Memory B cell (primary cell): ENCODE measurements at regions not wholly inside any gene's neighbourhood (a gene's known extent, or its start where the extent isn't known, plus 50 kb on each side); places are given as distances from the start of the nearest gene placed in this dataset.

Experiments used
- ATAC-seq: fragments of 150-1000 bp; cut with Tn5 transposase; 2 replicates; pipeline ENCODE4 v1.10.0; 2021; ENCODE audit warnings: low read depth, mild to moderate bottlenecking, moderate library complexity
- DNase-seq, 2 donors: peaks; one replicate each; pipeline ENCODE4 v3.0.0; 2022; ENCODE audit warnings: low spot score in 2 of 2
- H3K27ac Mint-ChIP-seq: one replicate; pipeline ENCODE4 v1.8.0; 2022; ENCODE audit warnings: mild to moderate bottlenecking, moderate library complexity, mixed read lengths
- H3K27me3 Mint-ChIP-seq: one replicate; pipeline ENCODE4 v1.8.0; 2022; ENCODE audit warnings: mixed read lengths
- H3K36me3 Mint-ChIP-seq: one replicate; pipeline ENCODE4 v1.8.0; 2022; ENCODE audit warnings: mild to moderate bottlenecking, mixed read lengths
- H3K4me1 Mint-ChIP-seq: one replicate; pipeline ENCODE4 v1.8.0; 2022; ENCODE audit warnings: mixed read lengths
- H3K4me3 Mint-ChIP-seq: one replicate; pipeline ENCODE4 v1.8.0; 2022; ENCODE audit warnings: mild to moderate bottlenecking, moderate library complexity, mixed read lengths
- H3K9me3 Mint-ChIP-seq: one replicate; pipeline ENCODE4 v1.8.0; 2022; ENCODE audit warnings: mixed read lengths

GRCh38 chr6:40893021-40893420 is 146.0 kb downstream of the UNC5CL start:
- no peaks in the 10 kb centered on the region for H3K9me3 Mint-ChIP-seq
- H3K36me3 Mint-ChIP-seq, result no peaks in the 10 kb centered on the region
- no peaks in the 10 kb centered on the region for H3K4me1 Mint-ChIP-seq
- ATAC-seq, result no peak
- H3K27ac Mint-ChIP-seq, result no peak overlapping the region
- no peak overlapping the region for H3K4me3 Mint-ChIP-seq
- peaks cover 20% of the 10 kb centered on the region for H3K27me3 Mint-ChIP-seq
- DNase-seq, result no peak

- H3K36me3 Mint-ChIP-seq, result no peaks in the 10 kb centered on the region
- ATAC-seq, result no peak
- no peak for DNase-seq
- H3K4me1 Mint-ChIP-seq, result no peaks in the 10 kb centered on the region
- no peaks in the 10 kb centered on the region for H3K9me3 Mint-ChIP-seq
- H3K27ac Mint-ChIP-seq, result no peak overlapping the region
- no peak overlapping the region for H3K4me3 Mint-ChIP-seq
- H3K27me3 Mint-ChIP-seq, result peaks cover 18% of the 10 kb centered on the region
These were observed 146.8 kb downstream of the UNC5CL start for GRCh38 chr6:40892223-40892622.

GRCh38 chr6:40891686-40892085 is 147.3 kb downstream of the UNC5CL start:
- no peaks in the 10 kb centered on the region for H3K4me1 Mint-ChIP-seq
- no peaks in the 10 kb centered on the region for H3K9me3 Mint-ChIP-seq
- no peak overlapping the region for H3K4me3 Mint-ChIP-seq
- H3K36me3 Mint-ChIP-seq, result no peaks in the 10 kb centered on the region
- DNase-seq (no peak), ATAC-seq (no peak)
- H3K27ac Mint-ChIP-seq, result no peak overlapping the region
- peaks cover 15% of the 10 kb centered on the region for H3K27me3 Mint-ChIP-seq

- no peaks in the 10 kb centered on the region for H3K4me1 Mint-ChIP-seq
- H3K4me3 Mint-ChIP-seq, result no peak overlapping the region
- no peaks in the 10 kb centered on the region for H3K36me3 Mint-ChIP-seq
- ATAC-seq, result no peak
- DNase-seq, result no peak
- peaks cover 15% of the 10 kb centered on the region for H3K27me3 Mint-ChIP-seq
- no peaks in the 10 kb centered on the region for H3K9me3 Mint-ChIP-seq
- no peak overlapping the region for H3K27ac Mint-ChIP-seq
These were observed 147.9 kb downstream of the UNC5CL start for GRCh38 chr6:40891131-40891530.

GRCh38 chr6:40889137-40889832 is 149.7 kb downstream of the UNC5CL start:
- H3K27ac Mint-ChIP-seq, result no peak overlapping the region
- no peaks in the 10 kb centered on the region for H3K36me3 Mint-ChIP-seq
- H3K27me3 Mint-ChIP-seq, result peaks cover 15% of the 10 kb centered on the region
- no peak overlapping the region for H3K4me3 Mint-ChIP-seq
- H3K9me3 Mint-ChIP-seq, result no peaks in the 10 kb centered on the region
- no peaks in the 10 kb centered on the region for H3K4me1 Mint-ChIP-seq
- ATAC-seq (no peak), DNase-seq (no peak)

GRCh38 chr6:40888456-40888990 is 150.5 kb downstream of the UNC5CL start:
- no peak for ATAC-seq
- no peak for DNase-seq
- peaks cover 18% of the 10 kb centered on the region for H3K27me3 Mint-ChIP-seq
- H3K4me1 Mint-ChIP-seq, result no peaks in the 10 kb centered on the region
- H3K4me3 Mint-ChIP-seq, result no peak overlapping the region
- no peaks in the 10 kb centered on the region for H3K36me3 Mint-ChIP-seq
- H3K27ac Mint-ChIP-seq, result no peak overlapping the region
- H3K9me3 Mint-ChIP-seq, result no peaks in the 10 kb centered on the region

GRCh38 chr6:40887792-40888340 is 151.2 kb downstream of the UNC5CL start:
- ATAC-seq (no peak), DNase-seq (no peak)
- H3K4me1 Mint-ChIP-seq, result no peaks in the 10 kb centered on the region
- H3K27me3 Mint-ChIP-seq, result peaks cover 18% of the 10 kb centered on the region
- H3K9me3 Mint-ChIP-seq, result no peaks in the 10 kb centered on the region
- H3K27ac Mint-ChIP-seq, result no peak overlapping the region
- no peak overlapping the region for H3K4me3 Mint-ChIP-seq
- no peaks in the 10 kb centered on the region for H3K36me3 Mint-ChIP-seq

GRCh38 chr6:40887079-40887791 is 151.8 kb downstream of the UNC5CL start:
- Mint-ChIP-seq H3K4me1 (no peaks in the 10 kb centered on the region), H3K27me3 (peaks cover 15% of the 10 kb centered on the region), H3K36me3 (no peaks in the 10 kb centered on the region), H3K9me3 (no peaks in the 10 kb centered on the region), H3K4me3 (no peak overlapping the region), H3K27ac (no peak overlapping the region)
- no peak for DNase-seq
- no peak for ATAC-seq

GRCh38 chr6:40885139-40885774 is 153.8 kb downstream of the UNC5CL start:
- Mint-ChIP-seq H3K27ac (no peak overlapping the region), H3K4me3 (no peak overlapping the region), H3K27me3 (peaks cover 11% of the 10 kb centered on the region), H3K4me1 (no peaks in the 10 kb centered on the region), H3K36me3 (no peaks in the 10 kb centered on the region), H3K9me3 (no peaks in the 10 kb centered on the region)
- DNase-seq, result no peak
- ATAC-seq, result no peak

GRCh38 chr6:40882323-40882997 is 156.6 kb downstream of the UNC5CL start:
- Mint-ChIP-seq H3K4me3 (no peak overlapping the region), H3K27ac (no peak overlapping the region), H3K36me3 (no peaks in the 10 kb centered on the region), H3K4me1 (no peaks in the 10 kb centered on the region), H3K9me3 (peaks cover 3% of the 10 kb centered on the region), H3K27me3 (peaks cover 13% of the 10 kb centered on the region)
- DNase-seq (no peak), ATAC-seq (no peak)

- Mint-ChIP-seq H3K4me3 (no peak overlapping the region), H3K36me3 (no peaks in the 10 kb centered on the region), H3K4me1 (no peaks in the 10 kb centered on the region), H3K9me3 (peaks cover 3% of the 10 kb centered on the region), H3K27me3 (peaks cover 19% of the 10 kb centered on the region), H3K27ac (no peak overlapping the region)
- ATAC-seq (no peak), DNase-seq (no peak)
These were observed 157.5 kb downstream of the UNC5CL start for GRCh38 chr6:40881501-40881900.

- peaks cover 18% of the 10 kb centered on the region for H3K27me3 Mint-ChIP-seq
- no peak for DNase-seq
- no peaks in the 10 kb centered on the region for H3K4me1 Mint-ChIP-seq
- no peak for ATAC-seq
- no peaks in the 10 kb centered on the region for H3K36me3 Mint-ChIP-seq
- no peak overlapping the region for H3K27ac Mint-ChIP-seq
- H3K4me3 Mint-ChIP-seq, result no peak overlapping the region
- peaks cover 3% of the 10 kb centered on the region for H3K9me3 Mint-ChIP-seq
These were observed 158.1 kb downstream of the UNC5CL start for GRCh38 chr6:40880906-40881305.

- Mint-ChIP-seq H3K27me3 (peaks cover 16% of the 10 kb centered on the region), H3K27ac (no peak overlapping the region), H3K9me3 (peaks cover 3% of the 10 kb centered on the region), H3K4me3 (no peak overlapping the region), H3K36me3 (no peaks in the 10 kb centered on the region), H3K4me1 (no peaks in the 10 kb centered on the region)
- ATAC-seq (no peak), DNase-seq (no peak)
These were observed 159.9 kb downstream of the UNC5CL start for GRCh38 chr6:40879169-40879568.

GRCh38 chr6:40877362-40877761 is 161.7 kb downstream of the UNC5CL start:
- H3K27me3 Mint-ChIP-seq, result peaks cover 16% of the 10 kb centered on the region
- no peak overlapping the region for H3K27ac Mint-ChIP-seq
- DNase-seq, result no peak
- peaks cover 3% of the 10 kb centered on the region for H3K9me3 Mint-ChIP-seq
- ATAC-seq, result no peak
- no peaks in the 10 kb centered on the region for H3K4me1 Mint-ChIP-seq
- H3K36me3 Mint-ChIP-seq, result no peaks in the 10 kb centered on the region
- H3K4me3 Mint-ChIP-seq, result no peak overlapping the region
